ENCODE measurements at regions not wholly inside any gene's neighbourhood (a gene's known extent, or its start where the extent isn't known, plus 50 kb on each side); places are given as distances from the start of the nearest gene placed in this dataset.

DNA sequence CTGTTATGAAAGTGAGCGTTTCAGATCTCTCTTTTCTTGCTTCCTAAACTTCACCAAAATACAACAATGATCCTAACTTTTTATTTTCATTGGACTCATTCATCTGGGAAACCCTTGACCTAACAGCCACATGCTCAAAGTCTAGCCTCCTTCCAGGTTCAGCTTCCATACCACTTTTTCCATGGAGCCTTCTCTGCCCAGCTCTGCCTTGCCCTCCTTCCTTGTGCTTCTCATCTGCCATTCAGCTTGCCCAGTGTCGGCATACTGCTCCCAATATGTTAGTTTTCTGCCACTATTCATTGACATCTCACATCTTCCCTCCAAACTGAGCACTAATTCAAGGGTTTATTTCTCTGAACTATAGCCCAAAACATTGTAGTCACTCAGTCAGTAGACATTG, 214.7 kb downstream of the RAD51AP2 start:
- TF ChIP-seq, protein P1, sequence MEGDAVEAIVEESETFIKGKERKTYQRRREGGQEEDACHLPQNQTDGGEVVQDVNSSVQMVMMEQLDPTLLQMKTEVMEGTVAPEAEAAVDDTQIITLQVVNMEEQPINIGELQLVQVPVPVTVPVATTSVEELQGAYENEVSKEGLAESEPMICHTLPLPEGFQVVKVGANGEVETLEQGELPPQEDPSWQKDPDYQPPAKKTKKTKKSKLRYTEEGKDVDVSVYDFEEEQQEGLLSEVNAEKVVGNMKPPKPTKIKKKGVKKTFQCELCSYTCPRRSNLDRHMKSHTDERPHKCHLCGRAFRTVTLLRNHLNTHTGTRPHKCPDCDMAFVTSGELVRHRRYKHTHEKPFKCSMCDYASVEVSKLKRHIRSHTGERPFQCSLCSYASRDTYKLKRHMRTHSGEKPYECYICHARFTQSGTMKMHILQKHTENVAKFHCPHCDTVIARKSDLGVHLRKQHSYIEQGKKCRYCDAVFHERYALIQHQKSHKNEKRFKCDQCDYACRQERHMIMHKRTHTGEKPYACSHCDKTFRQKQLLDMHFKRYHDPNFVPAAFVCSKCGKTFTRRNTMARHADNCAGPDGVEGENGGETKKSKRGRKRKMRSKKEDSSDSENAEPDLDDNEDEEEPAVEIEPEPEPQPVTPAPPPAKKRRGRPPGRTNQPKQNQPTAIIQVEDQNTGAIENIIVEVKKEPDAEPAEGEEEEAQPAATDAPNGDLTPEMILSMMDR (IDR thresholded peaks at IDR 0.05), result no peak
- no peak for TF ChIP-seq POLR2AphosphoS5 (IDR thresholded peaks at IDR 0.05)
- TF ChIP-seq POLR2A (IDR thresholded peaks at IDR 0.05), result no peak

Measured in prostate gland (tissue), 2 donors.